HL-60 (cell line): ENCODE measurements at regions not wholly inside any gene's neighbourhood (a gene's known extent, or its start where the extent isn't known, plus 50 kb on each side); places are given as distances from the start of the nearest gene placed in this dataset.
"Not testable (repeated sequence)": the region's sequence is repeated elsewhere in the genome, so short reads cannot be mapped to it uniquely, and the experiment has no call there.

Source experiments
- DNase-seq, 2 experiments: peaks; one replicate each; pipeline ENCODE4 v3.0.0-alpha.2; 2010 to 2020; ENCODE audit warnings: low read depth in 1 of 2, low spot score in 1 of 2
- H3K27ac ChIP-seq: fragments of 250-450 bp; sonication (Bioruptor Pico); replicated peaks from 2 replicates; pipeline ENCODE4 v1.5.1; 2020; ENCODE audit warnings: mild to moderate bottlenecking, moderate library complexity
- H3K27me3 ChIP-seq: fragments of 250-450 bp; sonication (Bioruptor Pico); 2 replicates; pipeline ENCODE4 v1.5.1; 2021; ENCODE audit warnings: mild to moderate bottlenecking, moderate library complexity; ENCODE audit not compliant: insufficient read depth, poor library complexity, severe bottlenecking
- H3K4me3 ChIP-seq: replicated peaks from 2 replicates; pipeline ENCODE4 v1.5.1; 2011; ENCODE audit warnings: mild to moderate bottlenecking, control low read depth, low read length; ENCODE audit not compliant: insufficient read depth
- CTCF ChIP-seq: IDR thresholded peaks from one replicate; pipeline ENCODE4 v1.5.1; 2011; ENCODE audit warnings: low read length, control low read depth, inconsistent platforms; ENCODE audit not compliant: insufficient read depth
- GABPA ChIP-seq: IDR thresholded peaks from 2 replicates; pipeline ENCODE4 v1.6.1; 2012; ENCODE audit warnings: low read depth
- POLR2AphosphoS5 ChIP-seq: IDR thresholded peaks from 2 replicates; pipeline ENCODE4 v1.6.1; 2012; ENCODE audit warnings: low read depth
- SPI1 ChIP-seq: IDR thresholded peaks from 2 replicates; pipeline ENCODE4 v1.6.1; 2012; ENCODE audit warnings: low read depth, mild to moderate bottlenecking, borderline replicate concordance
- TF ChIP-seq, protein P1 (sequence below): IDR thresholded peaks from 2 replicates; pipeline ENCODE4 v1.6.1; 2012; ENCODE audit warnings: low read depth; ENCODE audit not compliant: insufficient replicate concordance

- Histone ChIP-seq H3K27ac (no peak overlapping the region), H3K4me3 (no peak overlapping the region)
Measured at GRCh38 chr5:164234321-164234720, 728.9 kb downstream of the MAT2B start.

GRCh38 chr5:164235300-164235891 is 730.0 kb downstream of the MAT2B start:
- TF ChIP-seq POLR2AphosphoS5 (no peak), SPI1 (no peak)
- TF ChIP-seq, protein P1, sequence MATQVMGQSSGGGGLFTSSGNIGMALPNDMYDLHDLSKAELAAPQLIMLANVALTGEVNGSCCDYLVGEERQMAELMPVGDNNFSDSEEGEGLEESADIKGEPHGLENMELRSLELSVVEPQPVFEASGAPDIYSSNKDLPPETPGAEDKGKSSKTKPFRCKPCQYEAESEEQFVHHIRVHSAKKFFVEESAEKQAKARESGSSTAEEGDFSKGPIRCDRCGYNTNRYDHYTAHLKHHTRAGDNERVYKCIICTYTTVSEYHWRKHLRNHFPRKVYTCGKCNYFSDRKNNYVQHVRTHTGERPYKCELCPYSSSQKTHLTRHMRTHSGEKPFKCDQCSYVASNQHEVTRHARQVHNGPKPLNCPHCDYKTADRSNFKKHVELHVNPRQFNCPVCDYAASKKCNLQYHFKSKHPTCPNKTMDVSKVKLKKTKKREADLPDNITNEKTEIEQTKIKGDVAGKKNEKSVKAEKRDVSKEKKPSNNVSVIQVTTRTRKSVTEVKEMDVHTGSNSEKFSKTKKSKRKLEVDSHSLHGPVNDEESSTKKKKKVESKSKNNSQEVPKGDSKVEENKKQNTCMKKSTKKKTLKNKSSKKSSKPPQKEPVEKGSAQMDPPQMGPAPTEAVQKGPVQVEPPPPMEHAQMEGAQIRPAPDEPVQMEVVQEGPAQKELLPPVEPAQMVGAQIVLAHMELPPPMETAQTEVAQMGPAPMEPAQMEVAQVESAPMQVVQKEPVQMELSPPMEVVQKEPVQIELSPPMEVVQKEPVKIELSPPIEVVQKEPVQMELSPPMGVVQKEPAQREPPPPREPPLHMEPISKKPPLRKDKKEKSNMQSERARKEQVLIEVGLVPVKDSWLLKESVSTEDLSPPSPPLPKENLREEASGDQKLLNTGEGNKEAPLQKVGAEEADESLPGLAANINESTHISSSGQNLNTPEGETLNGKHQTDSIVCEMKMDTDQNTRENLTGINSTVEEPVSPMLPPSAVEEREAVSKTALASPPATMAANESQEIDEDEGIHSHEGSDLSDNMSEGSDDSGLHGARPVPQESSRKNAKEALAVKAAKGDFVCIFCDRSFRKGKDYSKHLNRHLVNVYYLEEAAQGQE: no peak
- no peak overlapping the region for H3K4me3 ChIP-seq
- no peaks in the 10 kb centered on the region for H3K27me3 ChIP-seq
- H3K27ac ChIP-seq: no peak overlapping the region
- DNase-seq: no peak

More at GRCh38 chr5:164234321-164234720, 728.9 kb downstream of the MAT2B start:
- no peaks in the 10 kb centered on the region for H3K27me3 ChIP-seq
- no peak for DNase-seq
- TF ChIP-seq CTCF (no peak), SPI1 (no peak), POLR2AphosphoS5 (no peak), GABPA (no peak)
- TF ChIP-seq, protein P1: no peak

DNA sequence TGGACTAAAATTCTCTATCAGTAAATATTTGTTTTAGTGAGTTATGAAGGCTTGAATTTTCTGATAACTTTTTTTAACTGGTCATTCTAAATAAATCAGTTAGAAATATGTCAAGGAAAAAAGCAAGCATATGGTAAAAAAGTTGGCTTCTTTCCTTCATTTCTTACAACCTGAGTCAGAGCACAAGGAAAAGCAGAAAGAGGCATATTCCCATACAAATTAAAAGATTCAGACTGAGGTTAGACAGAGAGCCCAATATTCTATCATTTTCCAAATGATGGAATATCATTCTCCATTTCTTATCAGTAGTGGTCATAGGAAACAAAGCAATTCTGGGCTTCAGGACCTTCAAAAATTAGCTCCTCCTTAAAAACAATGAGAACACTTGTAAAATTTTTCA is 732.1 kb downstream of the MAT2B start:
- no peak for DNase-seq
- Histone ChIP-seq H3K27me3 (no peaks in the 10 kb centered on the region), H3K4me3 (no peak overlapping the region), H3K27ac (no peak overlapping the region)
- no peak for TF ChIP-seq GABPA
- TF ChIP-seq, protein P1: no peak
- no peak for TF ChIP-seq POLR2AphosphoS5
- no peak for TF ChIP-seq SPI1
- no peak for TF ChIP-seq CTCF

GRCh38 chr5:164251781-164252180 is 746.4 kb downstream of the MAT2B start:
- not testable (repeated sequence) for H3K27ac ChIP-seq, H3K27me3 ChIP-seq, H3K4me3 ChIP-seq, DNase-seq
